ENCODE measurements at regions not wholly inside any gene's neighbourhood (a gene's known extent, or its start where the extent isn't known, plus 50 kb on each side); places are given as distances from the start of the nearest gene placed in this dataset.

DNA sequence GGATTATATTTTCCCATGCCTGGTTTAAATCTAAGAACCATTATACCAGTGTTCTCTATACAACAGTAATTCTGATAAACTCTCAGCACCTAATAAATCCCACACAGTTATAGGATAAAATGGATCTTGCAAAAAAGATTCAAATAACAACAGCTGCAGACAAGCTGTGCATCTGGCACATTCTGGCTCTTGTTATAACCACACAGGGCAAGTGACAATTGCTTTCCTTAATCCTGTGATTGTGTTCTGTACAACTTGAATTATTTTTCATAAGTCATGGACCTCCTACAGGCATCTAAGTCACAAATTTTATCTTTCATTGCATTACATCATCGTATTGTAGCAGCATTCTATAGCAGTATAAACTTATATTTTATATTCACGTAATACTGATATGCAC is 948.3 kb downstream of the SLITRK1 start:
- no peak for TF ChIP-seq ZFX (IDR thresholded peaks at IDR 0.05)
- TF ChIP-seq, protein P1, sequence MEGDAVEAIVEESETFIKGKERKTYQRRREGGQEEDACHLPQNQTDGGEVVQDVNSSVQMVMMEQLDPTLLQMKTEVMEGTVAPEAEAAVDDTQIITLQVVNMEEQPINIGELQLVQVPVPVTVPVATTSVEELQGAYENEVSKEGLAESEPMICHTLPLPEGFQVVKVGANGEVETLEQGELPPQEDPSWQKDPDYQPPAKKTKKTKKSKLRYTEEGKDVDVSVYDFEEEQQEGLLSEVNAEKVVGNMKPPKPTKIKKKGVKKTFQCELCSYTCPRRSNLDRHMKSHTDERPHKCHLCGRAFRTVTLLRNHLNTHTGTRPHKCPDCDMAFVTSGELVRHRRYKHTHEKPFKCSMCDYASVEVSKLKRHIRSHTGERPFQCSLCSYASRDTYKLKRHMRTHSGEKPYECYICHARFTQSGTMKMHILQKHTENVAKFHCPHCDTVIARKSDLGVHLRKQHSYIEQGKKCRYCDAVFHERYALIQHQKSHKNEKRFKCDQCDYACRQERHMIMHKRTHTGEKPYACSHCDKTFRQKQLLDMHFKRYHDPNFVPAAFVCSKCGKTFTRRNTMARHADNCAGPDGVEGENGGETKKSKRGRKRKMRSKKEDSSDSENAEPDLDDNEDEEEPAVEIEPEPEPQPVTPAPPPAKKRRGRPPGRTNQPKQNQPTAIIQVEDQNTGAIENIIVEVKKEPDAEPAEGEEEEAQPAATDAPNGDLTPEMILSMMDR (conservative IDR thresholded peaks at IDR 0.05), result no peak

DNA sequence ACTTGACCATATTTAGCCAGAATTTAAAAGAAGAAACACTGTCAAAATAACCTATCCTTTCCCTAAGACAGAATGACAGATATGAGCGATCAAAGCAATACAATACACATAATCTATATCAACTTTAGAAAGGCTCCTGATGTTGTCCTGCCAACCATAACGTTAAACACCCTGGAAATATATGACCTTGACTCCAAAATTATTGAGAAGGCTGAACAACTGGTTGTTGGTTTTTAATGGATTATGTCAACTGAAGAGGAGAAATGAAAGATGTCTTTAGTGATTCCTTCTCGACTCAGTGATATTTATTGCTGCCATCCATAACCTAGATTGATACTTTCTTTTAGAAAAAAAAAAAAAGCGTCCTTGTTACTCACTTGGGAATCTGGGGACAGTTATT is 957.2 kb downstream of the SLITRK1 start:
- TF ChIP-seq, protein P1 (conservative IDR thresholded peaks at IDR 0.05), result no peak
- no peak for TF ChIP-seq ZFX (IDR thresholded peaks at IDR 0.05)

More for the DNA sequence above, 948.3 kb downstream of the SLITRK1 start:
- H3K27ac ChIP-seq, result no peak overlapping the region

DNA sequence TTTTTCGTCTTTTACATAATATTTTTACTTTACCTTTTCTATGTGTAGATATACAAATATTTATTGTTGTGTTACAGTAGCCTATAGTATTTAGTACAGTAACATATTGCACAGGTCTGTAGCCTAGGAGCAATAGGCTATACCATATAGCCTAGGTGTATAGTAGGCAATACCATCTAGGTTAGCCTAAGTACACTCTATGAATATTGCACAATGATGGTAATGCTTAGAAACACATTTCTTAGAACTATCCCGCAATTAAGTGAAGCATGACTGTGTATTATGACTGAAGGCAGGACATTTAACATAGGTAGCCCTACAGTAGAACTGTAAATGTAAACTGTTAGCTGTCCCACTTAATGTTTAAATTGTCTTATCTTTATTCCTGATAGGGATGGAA is 964.3 kb downstream of the SLITRK1 start:
- TF ChIP-seq ZFX (IDR thresholded peaks at IDR 0.05), result no peak
- TF ChIP-seq, protein P1 (conservative IDR thresholded peaks at IDR 0.05), result no peak
- H3K27ac ChIP-seq, result no peak overlapping the region

More for the DNA sequence above, 957.2 kb downstream of the SLITRK1 start:
- H3K27ac ChIP-seq, result no peak overlapping the region

DNA sequence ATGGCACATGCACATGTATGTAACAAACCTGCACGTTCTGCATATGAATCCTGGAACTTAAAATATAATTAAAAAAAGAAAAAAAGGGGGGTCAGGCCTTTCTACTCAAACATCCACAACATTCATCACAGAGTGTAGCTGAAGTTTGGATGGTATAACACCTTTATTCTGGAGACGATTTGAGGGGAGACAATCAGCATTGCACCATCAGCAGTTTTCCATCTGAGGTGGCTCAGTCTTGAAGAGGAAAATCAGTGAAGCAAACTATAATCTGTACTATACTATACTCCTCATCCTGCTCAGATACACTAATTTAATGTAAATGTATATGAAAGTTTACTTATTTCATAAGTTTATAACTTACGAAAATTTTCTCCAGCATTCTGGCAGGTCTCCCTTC is 969.7 kb downstream of the SLITRK1 start:
- no peak overlapping the region for H3K27ac ChIP-seq

DNA sequence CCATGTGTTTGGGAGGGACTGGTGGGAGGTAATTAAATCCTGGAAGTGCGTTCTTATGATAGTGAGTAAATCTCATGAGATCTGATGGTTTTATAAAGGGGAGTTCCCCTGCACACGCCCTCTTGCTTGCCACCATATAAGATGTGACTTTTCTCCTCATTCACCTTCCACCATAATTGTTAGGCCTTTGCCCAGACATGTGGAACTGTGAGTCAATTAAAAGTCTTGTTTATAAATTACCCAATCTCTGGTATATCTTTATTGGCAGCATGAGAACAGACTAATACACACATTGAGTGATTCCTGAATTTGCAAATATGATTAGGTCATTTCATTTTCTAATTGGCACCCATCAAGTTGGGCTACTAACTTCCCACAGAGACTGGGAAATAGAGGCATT is 977.2 kb downstream of the SLITRK1 start:
- no peak for TF ChIP-seq ZFX (IDR thresholded peaks at IDR 0.05)
- TF ChIP-seq, protein P1 (conservative IDR thresholded peaks at IDR 0.05), result no peak

More for the DNA sequence above, 969.7 kb downstream of the SLITRK1 start:
- TF ChIP-seq ZFX (IDR thresholded peaks at IDR 0.05), result no peak
- TF ChIP-seq, protein P1 (conservative IDR thresholded peaks at IDR 0.05), result no peak

DNA sequence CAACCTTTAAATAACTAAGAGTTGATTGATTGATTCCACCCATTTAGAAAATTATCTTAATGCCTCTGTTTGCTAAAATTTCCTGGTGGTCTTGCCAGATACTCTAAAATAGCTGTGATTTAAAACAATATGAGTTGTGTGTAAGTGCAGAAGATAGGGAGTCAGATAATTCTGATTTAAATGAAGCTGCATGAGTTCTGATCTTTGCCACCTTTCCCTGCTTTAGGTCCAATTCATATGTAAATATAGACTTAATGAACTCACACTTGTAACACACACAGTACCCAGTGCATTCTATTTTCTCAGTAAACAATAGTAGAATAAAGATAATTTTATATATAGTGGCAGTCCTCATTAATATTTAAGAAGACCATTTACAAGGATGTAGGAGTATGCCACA is 981.8 kb downstream of the SLITRK1 start:
- TF ChIP-seq, protein P1 (conservative IDR thresholded peaks at IDR 0.05), result no peak
- TF ChIP-seq ZFX (IDR thresholded peaks at IDR 0.05), result no peak
- no peak overlapping the region for H3K27ac ChIP-seq

More for the DNA sequence above, 977.2 kb downstream of the SLITRK1 start:
- no peak overlapping the region for H3K27ac ChIP-seq

DNA sequence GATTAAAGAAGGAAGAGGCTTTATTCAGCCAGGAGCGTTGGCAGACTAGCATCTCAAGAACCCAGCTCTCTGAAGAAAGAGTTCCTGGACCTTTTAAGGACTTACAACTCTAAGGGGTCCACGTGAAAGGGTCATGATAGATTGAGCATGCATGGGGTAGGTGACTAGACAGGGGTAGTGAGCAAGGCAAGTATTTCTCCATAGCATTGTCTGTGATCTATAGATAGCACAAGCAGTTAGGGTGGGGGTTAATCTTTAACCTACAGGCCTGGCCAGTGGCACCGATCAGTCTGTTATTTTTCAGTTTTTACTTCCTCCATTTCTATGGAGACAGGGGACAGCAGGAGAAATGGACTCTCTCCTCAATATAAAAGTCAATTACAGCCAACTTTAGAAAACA is 983.7 kb downstream of the SLITRK1 start:
- no peak for TF ChIP-seq ZFX (IDR thresholded peaks at IDR 0.05)
- TF ChIP-seq, protein P1 (conservative IDR thresholded peaks at IDR 0.05), result no peak
- H3K27ac ChIP-seq, result no peak overlapping the region
